Central memory CD4-positive, alpha-beta T cell (primary cell): ENCODE measurements at regions not wholly inside any gene's neighbourhood (a gene's known extent, or its start where the extent isn't known, plus 50 kb on each side); places are given as distances from the start of the nearest gene placed in this dataset.

Source experiments
- DNase-seq: peaks from one replicate; pipeline ENCODE4 v3.0.0; 2022

GRCh38 chr2:181190711-181191110 lies 210.3 kb downstream of the UBE2E3 start:
- no peak for DNase-seq

GRCh38 chr2:181193550-181193949 lies 213.1 kb downstream of the UBE2E3 start:
- DNase-seq = no peak

- DNase-seq = no peak
Measured at GRCh38 chr2:181196401-181196800, 216.0 kb downstream of the UBE2E3 start.

GRCh38 chr2:181197140-181197760 lies 216.8 kb downstream of the UBE2E3 start:
- DNase-seq = no peak

- DNase-seq = peak; percentile 2
Measured at GRCh38 chr2:181198183-181198864, 217.9 kb downstream of the UBE2E3 start.

- DNase-seq = no peak
Measured at GRCh38 chr2:181203412-181203811, 223.0 kb downstream of the UBE2E3 start.

- no peak for DNase-seq
Measured at GRCh38 chr2:181203916-181204315, 223.5 kb downstream of the UBE2E3 start.

GRCh38 chr2:181218401-181218821 lies 238.0 kb downstream of the UBE2E3 start:
- DNase-seq = no peak

GRCh38 chr2:181223234-181223633 lies 234.0 kb upstream of the ITGA4 start:
- peak; percentile 28 for DNase-seq

GRCh38 chr2:181224866-181225265 lies 232.3 kb upstream of the ITGA4 start:
- DNase-seq = peak; percentile 55

- DNase-seq = no peak
Measured at GRCh38 chr2:181228661-181229060, 228.5 kb upstream of the ITGA4 start.

- DNase-seq = no peak
Measured at GRCh38 chr2:181231151-181231550, 226.0 kb upstream of the ITGA4 start.

- DNase-seq = no peak
Measured at GRCh38 chr2:181231886-181232621, 225.1 kb upstream of the ITGA4 start.

GRCh38 chr2:181234487-181234891 lies 222.7 kb upstream of the ITGA4 start:
- DNase-seq = no peak

- no peak for DNase-seq
Measured at GRCh38 chr2:181235011-181235410, 222.2 kb upstream of the ITGA4 start.

GRCh38 chr2:181235683-181236459 lies 221.3 kb upstream of the ITGA4 start:
- no peak for DNase-seq

- DNase-seq = peak; percentile 12
Measured at GRCh38 chr2:181239201-181239799, 217.9 kb upstream of the ITGA4 start.

GRCh38 chr2:181240844-181241243 lies 216.3 kb upstream of the ITGA4 start:
- DNase-seq = no peak

- no peak for DNase-seq
Measured at GRCh38 chr2:181241366-181241765, 215.8 kb upstream of the ITGA4 start.

- no peak for DNase-seq
Measured at GRCh38 chr2:181241797-181242196, 215.4 kb upstream of the ITGA4 start.

GRCh38 chr2:181242262-181242661 lies 214.9 kb upstream of the ITGA4 start:
- DNase-seq = no peak

- DNase-seq = no peak
Measured at GRCh38 chr2:181243319-181243718, 213.9 kb upstream of the ITGA4 start.

- no peak for DNase-seq
Measured at GRCh38 chr2:181250691-181251090, 206.5 kb upstream of the ITGA4 start.
